NCI-H510A (cell line): ENCODE measurements at regions not wholly inside any gene's neighbourhood (a gene's known extent, or its start where the extent isn't known, plus 50 kb on each side); places are given as distances from the start of the nearest gene placed in this dataset.
"Not testable (repeated sequence)": the region's sequence is repeated elsewhere in the genome, so short reads cannot be mapped to it uniquely, and the experiment has no call there.

Source experiments
- DNase-seq: peaks from one replicate; lab custom pipeline; 2025; lab: John Stamatoyannopoulos, UW

GRCh38 chr4:130008461-130008860 is 912.5 kb downstream of the C4orf33 start:
- DNase-seq: no peak

GRCh38 chr4:130012806-130013205 is 916.9 kb downstream of the C4orf33 start:
- DNase-seq: not testable (repeated sequence)

- no peak for DNase-seq
Measured at GRCh38 chr4:130021706-130022105, 925.8 kb downstream of the C4orf33 start.

GRCh38 chr4:130023088-130023487 is 927.1 kb downstream of the C4orf33 start:
- no peak for DNase-seq

- DNase-seq: no peak
Measured at GRCh38 chr4:130025701-130026100, 929.7 kb downstream of the C4orf33 start.

- DNase-seq: peak; percentile 55
Measured at GRCh38 chr4:130026185-130026584, 930.2 kb downstream of the C4orf33 start.

- DNase-seq: no peak
Measured at GRCh38 chr4:130027973-130028372, 932.0 kb downstream of the C4orf33 start.

- no peak for DNase-seq
Measured at GRCh38 chr4:130028552-130028951, 932.6 kb downstream of the C4orf33 start.

- DNase-seq: no peak
Measured at GRCh38 chr4:130029442-130029841, 933.5 kb downstream of the C4orf33 start.

GRCh38 chr4:130031858-130032257 is 935.9 kb downstream of the C4orf33 start:
- no peak for DNase-seq

- DNase-seq: not testable (repeated sequence)
Measured at GRCh38 chr4:130033657-130034056, 937.7 kb downstream of the C4orf33 start.

GRCh38 chr4:130034876-130035275 is 938.9 kb downstream of the C4orf33 start:
- no peak for DNase-seq

GRCh38 chr4:130035391-130035790 is 939.4 kb downstream of the C4orf33 start:
- DNase-seq: no peak

GRCh38 chr4:130037866-130038265 is 941.9 kb downstream of the C4orf33 start:
- DNase-seq: not testable (repeated sequence)

- not testable (repeated sequence) for DNase-seq
Measured at GRCh38 chr4:130038540-130038939, 942.6 kb downstream of the C4orf33 start.

- no peak for DNase-seq
Measured at GRCh38 chr4:130043732-130044160, 947.8 kb downstream of the C4orf33 start.

GRCh38 chr4:130044788-130045531 is 949.0 kb downstream of the C4orf33 start:
- no peak for DNase-seq

- DNase-seq: no peak
Measured at GRCh38 chr4:130053723-130054122, 957.8 kb downstream of the C4orf33 start.

- no peak for DNase-seq
Measured at GRCh38 chr4:130054908-130055307, 959.0 kb downstream of the C4orf33 start.

- no peak for DNase-seq
Measured at GRCh38 chr4:130056286-130056685, 960.3 kb downstream of the C4orf33 start.

GRCh38 chr4:130064471-130064870 is 968.5 kb downstream of the C4orf33 start:
- DNase-seq: no peak

GRCh38 chr4:130067419-130067818 is 971.5 kb downstream of the C4orf33 start:
- no peak for DNase-seq

- DNase-seq: no peak
Measured at GRCh38 chr4:130068072-130068471, 972.1 kb downstream of the C4orf33 start.

GRCh38 chr4:130071746-130072145 is 975.8 kb downstream of the C4orf33 start:
- DNase-seq: no peak
